SK-N-SH (cell line): ENCODE measurements at regions not wholly inside any gene's neighbourhood (a gene's known extent, or its start where the extent isn't known, plus 50 kb on each side); places are given as distances from the start of the nearest gene placed in this dataset.
"Not testable (repeated sequence)": the region's sequence is repeated elsewhere in the genome, so short reads cannot be mapped to it uniquely, and the experiment has no call there.

Source experiments
- EP300 ChIP-seq, 2 experiments: IDR thresholded peaks; 2 replicates each; pipeline versions ENCODE4 v1.4.0 to v1.6.1; 2012; ENCODE audit warnings: borderline replicate concordance in 1 of 2, low read depth in 1 of 2, low read length in 1 of 2
- GABPA ChIP-seq: IDR thresholded peaks from 2 replicates; pipeline ENCODE4 v1.4.0; 2012; ENCODE audit warnings: low read depth, mild to moderate bottlenecking
- REST ChIP-seq: IDR thresholded peaks from 2 replicates; pipeline ENCODE4 v1.6.1; 2012; ENCODE audit warnings: mild to moderate bottlenecking, low read depth, low read length, moderate library complexity
- TF ChIP-seq, protein P1 (sequence below): fragments of 200-600 bp; sonication (generic); IDR thresholded peaks from 2 replicates; pipeline ENCODE4 v1.6.1; 2017; ENCODE audit warnings: antibody characterized with exemption, mild to moderate bottlenecking, moderate library complexity
- TF ChIP-seq, protein P2 (sequence below): IDR thresholded peaks from 2 replicates; pipeline ENCODE4 v1.4.0; 2012; ENCODE audit warnings: low read depth, borderline replicate concordance

GRCh38 chr7:150020210-150020609 is 146.4 kb downstream of the ATP6V0E2 start:
- not testable (repeated sequence) for TF ChIP-seq GABPA; EP300 (IDR thresholded peaks at IDR 0.05; ENCODE audit: borderline replicate concordance in 1 of 2, low read depth in 1 of 2, low read length in 1 of 2); REST
- TF ChIP-seq, protein P1, sequence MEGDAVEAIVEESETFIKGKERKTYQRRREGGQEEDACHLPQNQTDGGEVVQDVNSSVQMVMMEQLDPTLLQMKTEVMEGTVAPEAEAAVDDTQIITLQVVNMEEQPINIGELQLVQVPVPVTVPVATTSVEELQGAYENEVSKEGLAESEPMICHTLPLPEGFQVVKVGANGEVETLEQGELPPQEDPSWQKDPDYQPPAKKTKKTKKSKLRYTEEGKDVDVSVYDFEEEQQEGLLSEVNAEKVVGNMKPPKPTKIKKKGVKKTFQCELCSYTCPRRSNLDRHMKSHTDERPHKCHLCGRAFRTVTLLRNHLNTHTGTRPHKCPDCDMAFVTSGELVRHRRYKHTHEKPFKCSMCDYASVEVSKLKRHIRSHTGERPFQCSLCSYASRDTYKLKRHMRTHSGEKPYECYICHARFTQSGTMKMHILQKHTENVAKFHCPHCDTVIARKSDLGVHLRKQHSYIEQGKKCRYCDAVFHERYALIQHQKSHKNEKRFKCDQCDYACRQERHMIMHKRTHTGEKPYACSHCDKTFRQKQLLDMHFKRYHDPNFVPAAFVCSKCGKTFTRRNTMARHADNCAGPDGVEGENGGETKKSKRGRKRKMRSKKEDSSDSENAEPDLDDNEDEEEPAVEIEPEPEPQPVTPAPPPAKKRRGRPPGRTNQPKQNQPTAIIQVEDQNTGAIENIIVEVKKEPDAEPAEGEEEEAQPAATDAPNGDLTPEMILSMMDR, result not testable (repeated sequence)
- TF ChIP-seq, protein P2, sequence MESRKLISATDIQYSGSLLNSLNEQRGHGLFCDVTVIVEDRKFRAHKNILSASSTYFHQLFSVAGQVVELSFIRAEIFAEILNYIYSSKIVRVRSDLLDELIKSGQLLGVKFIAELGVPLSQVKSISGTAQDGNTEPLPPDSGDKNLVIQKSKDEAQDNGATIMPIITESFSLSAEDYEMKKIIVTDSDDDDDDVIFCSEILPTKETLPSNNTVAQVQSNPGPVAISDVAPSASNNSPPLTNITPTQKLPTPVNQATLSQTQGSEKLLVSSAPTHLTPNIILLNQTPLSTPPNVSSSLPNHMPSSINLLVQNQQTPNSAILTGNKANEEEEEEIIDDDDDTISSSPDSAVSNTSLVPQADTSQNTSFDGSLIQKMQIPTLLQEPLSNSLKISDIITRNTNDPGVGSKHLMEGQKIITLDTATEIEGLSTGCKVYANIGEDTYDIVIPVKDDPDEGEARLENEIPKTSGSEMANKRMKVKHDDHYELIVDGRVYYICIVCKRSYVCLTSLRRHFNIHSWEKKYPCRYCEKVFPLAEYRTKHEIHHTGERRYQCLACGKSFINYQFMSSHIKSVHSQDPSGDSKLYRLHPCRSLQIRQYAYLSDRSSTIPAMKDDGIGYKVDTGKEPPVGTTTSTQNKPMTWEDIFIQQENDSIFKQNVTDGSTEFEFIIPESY, result not testable (repeated sequence)
